ENCODE measurements at regions not wholly inside any gene's neighbourhood (a gene's known extent, or its start where the extent isn't known, plus 50 kb on each side); places are given as distances from the start of the nearest gene placed in this dataset.

DNA sequence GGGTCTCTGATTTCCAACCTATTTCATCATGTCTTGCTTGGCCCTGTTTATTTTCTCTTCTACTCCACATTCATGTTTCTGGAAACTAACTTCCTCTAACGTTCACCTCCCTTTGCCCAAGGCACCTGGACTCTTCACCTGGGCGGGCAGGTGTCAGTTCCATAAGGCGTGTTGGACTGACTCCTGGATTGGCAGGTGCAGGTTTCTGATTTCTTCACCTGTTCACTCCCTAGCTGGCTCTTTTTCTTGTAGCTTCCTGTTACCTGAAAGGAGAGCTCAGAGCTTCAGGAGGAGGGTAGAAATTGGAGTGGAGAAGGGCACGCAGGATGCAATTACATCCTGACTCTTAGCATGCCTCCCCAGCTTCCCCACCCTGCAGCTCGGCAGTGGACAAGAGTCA lies 350.8 kb upstream of the KLF3 start:
- H3K4me3 ChIP-seq (replicated peaks; ENCODE audit: low read depth, low read length): no peak overlapping the region
- no peak for DNase-seq (ENCODE audit: extremely low read depth, low read depth)
- no peak for TF ChIP-seq CTCF (IDR thresholded peaks at IDR 0.05; ENCODE audit: low read depth, low read length, missing control alignments)

GRCh38 chr4:38313999-38314561 lies 349.9 kb upstream of the KLF3 start:
- H3K4me3 ChIP-seq (replicated peaks; ENCODE audit: low read depth, low read length): no peak overlapping the region
- peak; percentile 62 for DNase-seq (ENCODE audit: extremely low read depth, low read depth)
- TF ChIP-seq CTCF (IDR thresholded peaks at IDR 0.05; ENCODE audit: low read depth, low read length, missing control alignments): no peak

- no peak for TF ChIP-seq CTCF (IDR thresholded peaks at IDR 0.05; ENCODE audit: low read depth, low read length, missing control alignments)
- no peak for DNase-seq (ENCODE audit: extremely low read depth, low read depth)
- no peak overlapping the region for H3K4me3 ChIP-seq (replicated peaks; ENCODE audit: low read depth, low read length)
Observed at GRCh38 chr4:38314663-38315062, 349.3 kb upstream of the KLF3 start.

- no peak for DNase-seq (ENCODE audit: extremely low read depth, low read depth)
- no peak for TF ChIP-seq CTCF (IDR thresholded peaks at IDR 0.05; ENCODE audit: low read depth, low read length, missing control alignments)
Observed at GRCh38 chr4:38315286-38315685, 348.7 kb upstream of the KLF3 start.

GRCh38 chr4:38316045-38316444 lies 348.0 kb upstream of the KLF3 start:
- DNase-seq (ENCODE audit: extremely low read depth, low read depth): no peak
- H3K4me3 ChIP-seq (replicated peaks; ENCODE audit: low read depth, low read length): no peak overlapping the region
- no peak for TF ChIP-seq CTCF (IDR thresholded peaks at IDR 0.05; ENCODE audit: low read depth, low read length, missing control alignments)

More at GRCh38 chr4:38315286-38315685, 348.7 kb upstream of the KLF3 start:
- no peak overlapping the region for H3K4me3 ChIP-seq (replicated peaks; ENCODE audit: low read depth, low read length)

DNA sequence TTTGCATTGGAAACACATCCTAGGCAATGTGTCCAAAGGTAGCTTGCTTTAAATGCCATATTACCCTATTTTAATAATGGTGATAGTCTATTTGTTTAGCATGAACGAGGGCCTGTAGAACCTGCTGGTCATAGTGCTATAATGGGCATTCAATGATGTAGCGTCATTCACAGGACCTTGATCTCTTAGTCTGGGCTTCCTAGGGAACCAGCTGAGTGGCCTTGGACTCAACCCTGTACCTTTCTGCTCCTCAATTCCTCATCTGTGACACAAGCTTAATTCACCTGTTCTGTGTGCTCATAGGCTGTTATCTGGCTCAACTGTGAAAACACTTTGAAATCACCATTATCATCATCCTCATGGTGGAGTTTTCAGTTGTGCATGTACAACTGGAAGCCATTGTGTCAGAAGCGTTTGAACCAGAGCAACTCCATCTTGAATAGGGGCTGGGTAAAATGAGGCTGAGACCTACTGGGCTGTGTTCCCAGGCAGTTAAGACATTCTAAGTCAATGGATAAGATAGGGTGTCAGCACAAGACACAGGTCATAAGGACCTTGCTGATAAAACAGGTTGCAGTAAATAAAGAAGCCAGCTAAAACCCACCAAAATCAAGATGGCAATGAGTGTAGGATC lies 346.8 kb upstream of the KLF3 start:
- TF ChIP-seq CTCF (IDR thresholded peaks at IDR 0.05; ENCODE audit: low read depth, low read length, missing control alignments): no peak
- no peak for DNase-seq (ENCODE audit: extremely low read depth, low read depth)
- H3K4me3 ChIP-seq (replicated peaks; ENCODE audit: low read depth, low read length): no peak overlapping the region

All from HFF-Myc (cell line).